DMS 273 treated with DMSO at 0.1 percent for 48 hours (cell line): ENCODE measurements at regions not wholly inside any gene's neighbourhood (a gene's known extent, or its start where the extent isn't known, plus 50 kb on each side); places are given as distances from the start of the nearest gene placed in this dataset.

Experiments used
- DNase-seq: peaks from one replicate; lab custom pipeline; 2025; lab: John Stamatoyannopoulos, UW

GRCh38 chrX:45743906-45744625 is 543.4 kb upstream of the DIPK2B start:
- no peak for DNase-seq

DNA sequence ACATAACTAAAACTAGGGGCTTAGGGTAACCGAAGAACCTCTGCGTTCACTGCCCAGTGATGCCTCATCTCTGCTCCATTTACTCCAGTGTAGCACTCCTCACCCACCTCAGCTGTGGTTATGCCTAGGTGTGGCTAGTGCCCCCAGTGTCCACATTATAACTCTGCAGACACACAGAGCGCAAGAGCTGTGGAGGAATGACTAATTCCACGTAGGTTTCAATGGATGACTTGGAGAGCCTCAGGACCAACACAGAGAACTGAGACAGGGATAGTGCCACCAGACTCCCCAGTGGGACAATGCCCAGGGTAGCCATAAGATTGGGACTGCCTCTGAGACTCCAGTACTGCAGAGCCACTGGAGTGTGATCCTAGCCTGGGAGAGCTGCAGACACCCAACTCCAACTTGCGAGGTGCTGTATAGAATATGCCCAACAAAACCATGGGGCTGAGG is 542.4 kb upstream of the DIPK2B start:
- no peak for DNase-seq

GRCh38 chrX:45740291-45740690 is 539.6 kb upstream of the DIPK2B start:
- no peak for DNase-seq

- no peak for DNase-seq
Measured at GRCh38 chrX:45735571-45735970, 534.9 kb upstream of the DIPK2B start.

DNA sequence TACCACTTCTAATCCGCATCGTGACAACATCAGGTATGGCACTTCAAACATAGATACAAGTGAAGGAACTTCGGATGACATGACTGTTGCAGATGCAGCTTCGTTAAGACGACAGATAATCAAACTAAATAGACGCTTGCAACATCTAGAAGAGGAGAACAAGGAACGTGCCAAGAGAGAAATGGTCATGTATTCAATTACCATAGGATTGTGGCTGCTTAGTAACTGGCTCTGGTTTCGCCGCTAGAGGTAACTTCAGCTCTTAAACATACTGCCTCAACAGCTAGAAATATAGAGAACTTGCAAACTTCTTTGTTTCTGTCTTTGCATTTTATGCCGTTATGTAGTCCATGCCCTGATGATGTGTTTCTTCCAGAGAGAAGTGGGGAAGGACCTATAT is 530.8 kb upstream of the DIPK2B start:
- DNase-seq: no peak

DNA sequence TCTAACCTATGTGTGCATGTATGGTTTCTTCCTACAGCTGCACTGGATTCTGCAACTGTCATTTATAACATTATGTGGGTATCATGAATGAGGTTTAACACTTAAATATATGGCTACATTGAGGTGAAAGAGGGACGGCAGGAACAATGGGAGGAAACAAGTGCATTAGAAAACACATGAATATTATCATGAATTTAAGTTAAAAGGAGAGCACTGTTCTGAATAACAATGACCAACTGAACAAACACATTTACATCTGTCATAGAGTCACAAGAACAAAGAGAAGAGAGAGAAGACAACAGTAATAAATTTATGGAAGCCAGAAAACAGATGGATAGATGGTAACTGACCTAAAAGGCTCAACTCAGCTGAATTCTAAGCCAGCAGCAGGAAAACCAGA is 527.1 kb upstream of the DIPK2B start:
- no peak for DNase-seq

DNA sequence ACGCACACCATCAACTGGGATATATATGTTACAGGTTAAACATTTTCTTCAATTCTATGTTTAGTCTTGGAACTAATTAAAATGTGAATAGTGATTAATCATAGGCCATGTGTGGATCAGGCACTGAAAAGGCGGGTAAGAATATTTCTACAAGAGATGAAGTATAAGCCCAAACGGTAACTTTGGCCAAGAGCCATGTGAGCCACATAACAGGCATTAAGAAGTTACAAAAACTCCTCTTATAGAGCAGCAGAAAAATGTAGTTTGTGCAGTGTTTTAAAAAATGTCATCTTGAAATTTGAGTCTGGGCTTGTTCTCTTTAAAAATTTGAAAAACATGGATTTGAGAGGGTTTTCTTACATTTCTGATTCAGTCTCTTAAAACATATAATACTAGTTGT is 521.8 kb upstream of the DIPK2B start:
- no peak for DNase-seq

DNA sequence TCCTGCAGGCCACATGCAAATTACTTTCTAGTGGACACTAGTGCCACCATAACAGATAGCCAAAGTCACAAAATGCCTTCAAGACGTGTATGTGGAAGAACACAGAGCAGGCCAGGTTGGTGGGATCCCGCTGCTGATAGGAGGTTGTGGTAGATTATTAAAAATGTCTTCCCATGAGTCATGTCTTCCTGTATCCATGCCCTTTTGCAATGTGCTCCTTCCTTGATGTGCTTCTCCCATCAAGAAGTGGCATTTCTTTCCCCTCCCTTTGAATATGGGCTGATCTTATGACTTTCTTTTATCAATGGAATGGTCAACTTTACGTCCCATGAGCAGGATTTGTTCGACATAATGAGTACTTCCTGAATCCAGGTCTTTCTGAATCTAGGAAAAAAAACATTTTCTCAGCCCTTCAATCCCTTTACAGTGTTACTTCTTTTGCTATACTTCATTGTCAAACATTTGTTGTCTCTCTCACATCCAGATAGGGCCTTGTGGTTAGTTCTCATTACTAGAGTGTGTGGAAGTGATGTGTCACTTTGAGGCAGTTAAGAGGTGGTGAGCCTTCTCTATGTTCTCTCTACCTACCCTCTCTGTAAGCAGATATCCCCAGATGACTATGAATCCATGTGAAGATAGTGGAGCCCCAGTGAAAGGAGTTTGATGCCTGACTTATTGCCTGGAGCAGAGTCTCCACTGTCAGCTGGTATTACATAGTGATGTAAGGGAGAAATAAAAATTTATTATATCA is 519.2 kb upstream of the DIPK2B start:
- DNase-seq: no peak

DNA sequence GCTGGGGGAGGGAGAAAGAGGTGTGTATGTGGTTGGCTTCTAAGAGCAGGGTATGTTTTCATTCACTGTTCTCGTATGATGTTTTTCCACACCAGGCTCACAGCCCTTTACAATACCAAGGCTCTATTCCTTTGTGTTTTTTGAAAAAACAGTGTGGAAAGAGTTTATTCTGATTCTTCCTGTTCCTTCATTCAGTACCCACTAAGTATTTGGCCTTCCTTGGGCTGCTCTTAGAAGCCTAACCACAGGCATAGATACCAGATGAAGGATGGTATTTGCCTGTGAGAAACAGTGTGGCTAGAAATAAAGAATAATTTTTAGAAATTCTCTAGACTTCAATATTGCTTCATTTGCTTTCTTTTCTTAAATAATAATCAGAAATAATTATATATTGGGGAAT is 518.0 kb upstream of the DIPK2B start:
- no peak for DNase-seq

GRCh38 chrX:45716750-45717149 is 516.1 kb upstream of the DIPK2B start:
- DNase-seq: no peak

- no peak for DNase-seq
Measured at GRCh38 chrX:45715748-45716147, 515.1 kb upstream of the DIPK2B start.

- no peak for DNase-seq
Measured at GRCh38 chrX:45714866-45715265, 514.2 kb upstream of the DIPK2B start.

DNA sequence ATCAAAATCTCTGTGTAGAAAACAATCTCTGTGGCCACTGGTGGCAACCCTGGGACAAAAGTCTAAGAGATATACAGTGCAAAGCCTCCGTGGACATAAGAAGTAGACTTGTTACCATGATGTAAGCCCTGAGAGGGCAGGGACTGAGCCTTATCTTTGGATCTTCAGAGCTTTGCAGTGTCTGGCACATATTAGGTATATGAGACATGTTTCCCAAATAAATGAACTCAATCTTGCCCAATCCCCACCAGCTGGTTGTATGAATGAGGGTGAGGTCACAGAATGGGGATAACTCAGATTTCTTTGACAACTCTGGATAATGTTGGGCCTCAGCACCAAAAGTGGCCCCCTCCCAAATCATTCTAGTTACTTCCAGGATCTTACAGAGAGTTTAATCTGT is 511.4 kb upstream of the DIPK2B start:
- DNase-seq: no peak

DNA sequence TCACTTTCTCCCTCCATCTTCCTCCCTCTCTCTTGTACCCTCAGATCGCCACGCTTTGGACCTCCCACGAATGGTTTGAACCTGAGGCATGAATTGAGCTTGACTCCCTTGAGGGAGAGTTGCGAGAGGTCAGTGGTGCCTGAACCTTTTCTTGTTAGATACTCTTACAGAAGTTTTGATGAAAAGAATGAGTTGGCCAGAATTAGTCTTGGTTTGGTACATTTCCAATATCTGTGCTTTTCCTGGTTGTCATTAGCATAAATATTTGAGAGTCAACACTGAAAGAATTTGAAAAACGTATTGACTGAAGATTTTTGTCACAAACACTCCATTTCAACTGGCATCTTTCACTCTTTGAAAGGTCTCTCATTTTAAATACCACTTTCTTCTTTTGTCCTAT is 510.6 kb upstream of the DIPK2B start:
- no peak for DNase-seq

DNA sequence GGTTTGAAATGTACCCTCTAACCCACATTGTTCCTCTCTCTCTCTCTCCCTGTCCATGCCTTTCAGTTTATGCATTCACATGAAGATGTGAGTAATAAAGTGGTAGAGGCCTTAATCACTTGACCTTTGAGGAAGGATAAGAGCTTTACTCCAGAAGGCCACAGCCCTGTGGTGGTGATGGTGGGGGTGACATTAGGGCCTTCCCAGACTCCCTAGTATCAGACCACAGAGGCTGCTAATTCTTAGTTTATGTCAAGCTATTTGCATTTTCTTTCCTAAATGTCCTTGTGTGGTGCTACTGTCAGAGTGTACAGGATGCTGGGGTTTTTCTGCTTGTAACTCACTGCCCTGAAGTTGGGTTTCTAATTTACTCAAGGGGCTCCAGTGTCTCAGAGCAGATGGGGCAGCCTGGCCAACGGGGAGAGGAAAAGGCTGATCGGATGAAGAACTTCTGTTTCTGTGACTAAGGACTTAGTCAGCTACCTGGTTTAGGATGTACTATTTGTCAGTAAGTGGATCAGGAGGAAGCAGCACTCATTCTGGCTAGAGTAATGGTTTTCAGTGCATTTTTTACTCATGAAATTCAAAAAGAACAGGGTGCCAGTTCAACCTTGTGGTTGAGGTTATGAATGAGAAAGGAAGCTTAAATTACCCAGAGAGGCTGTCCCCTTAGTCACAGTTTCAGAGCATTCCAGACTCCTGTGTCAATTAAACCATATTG is 509.6 kb upstream of the DIPK2B start:
- no peak for DNase-seq

GRCh38 chrX:45709381-45709780 is 508.7 kb upstream of the DIPK2B start:
- no peak for DNase-seq

GRCh38 chrX:45699158-45699557 is 498.5 kb upstream of the DIPK2B start:
- DNase-seq: no peak

DNA sequence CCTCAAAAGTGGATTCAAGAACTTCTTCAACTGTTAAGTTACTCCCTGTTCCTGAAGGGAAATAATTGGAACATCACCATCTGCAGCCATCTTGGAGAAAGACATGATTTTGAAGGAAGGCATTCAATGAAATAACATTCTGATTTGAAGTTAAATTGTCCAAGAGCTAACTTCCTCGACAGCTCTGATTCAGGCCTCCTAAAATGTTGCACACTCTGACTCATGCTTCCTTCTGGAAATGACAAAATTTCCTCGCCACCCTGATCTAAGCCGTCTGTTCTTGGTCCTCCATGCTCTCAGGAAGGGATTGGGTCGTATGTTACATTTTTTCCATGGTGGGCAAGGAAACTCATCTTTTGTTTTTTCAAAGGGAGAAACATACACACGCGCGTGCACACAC is 496.9 kb upstream of the DIPK2B start:
- DNase-seq: no peak

GRCh38 chrX:45696736-45697135 is 496.1 kb upstream of the DIPK2B start:
- no peak for DNase-seq

DNA sequence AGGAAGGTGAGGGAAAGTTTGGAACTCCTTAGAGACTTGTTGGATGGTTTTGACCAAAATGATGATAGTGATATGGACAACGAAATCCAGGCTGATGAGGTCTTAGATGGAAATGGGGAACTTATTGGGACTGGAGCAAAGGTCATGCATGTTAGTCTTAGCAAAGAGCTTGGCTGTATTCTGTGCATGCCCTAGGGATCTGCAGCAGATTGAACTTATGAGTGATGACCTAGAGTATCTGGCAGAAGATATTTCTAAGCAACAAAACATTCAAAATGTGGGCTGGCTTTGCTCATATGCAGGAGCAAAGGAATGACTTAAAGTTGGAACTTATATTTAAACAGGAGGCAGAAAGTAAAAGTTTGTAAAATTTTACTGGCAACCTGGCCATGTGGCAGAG is 489.3 kb upstream of the DIPK2B start:
- DNase-seq: no peak

DNA sequence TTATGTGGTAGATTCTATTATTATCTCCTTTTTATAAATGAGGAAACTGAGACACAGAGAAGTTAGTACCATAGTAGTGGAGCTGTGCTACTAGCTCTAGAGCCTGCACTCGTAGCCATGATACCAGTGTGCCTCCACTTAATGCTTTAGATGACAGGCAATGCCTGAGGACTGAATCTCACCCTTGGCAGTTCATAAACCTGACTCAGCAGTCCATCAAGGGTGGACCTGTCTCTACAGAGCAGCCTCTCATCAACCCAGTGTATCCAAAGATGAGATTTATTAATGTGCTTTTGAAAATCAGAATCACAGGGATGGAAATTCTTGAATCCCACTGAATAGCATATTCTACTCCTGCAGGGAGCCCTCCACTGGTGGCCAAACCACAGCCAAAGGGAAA is 483.2 kb upstream of the DIPK2B start:
- no peak for DNase-seq

DNA sequence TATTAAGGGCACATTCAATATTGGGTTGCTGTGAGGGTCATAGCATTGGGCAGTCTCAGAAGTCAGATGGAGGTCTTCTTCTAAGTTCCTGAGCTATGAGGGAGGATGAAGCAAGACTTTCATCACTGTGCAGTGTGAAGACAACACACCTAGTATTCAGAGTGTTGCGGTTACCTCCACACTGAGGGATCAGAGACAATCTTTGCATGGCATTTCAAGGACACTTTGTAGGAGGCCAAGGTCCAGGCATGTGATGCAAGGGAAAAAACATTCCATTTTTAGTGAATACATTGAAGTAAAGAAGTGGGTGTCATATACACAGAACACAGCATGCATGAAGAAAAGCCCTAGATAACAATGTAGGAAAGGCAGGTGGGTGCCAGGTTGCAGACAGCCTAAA is 481.2 kb upstream of the DIPK2B start:
- DNase-seq: no peak

DNA sequence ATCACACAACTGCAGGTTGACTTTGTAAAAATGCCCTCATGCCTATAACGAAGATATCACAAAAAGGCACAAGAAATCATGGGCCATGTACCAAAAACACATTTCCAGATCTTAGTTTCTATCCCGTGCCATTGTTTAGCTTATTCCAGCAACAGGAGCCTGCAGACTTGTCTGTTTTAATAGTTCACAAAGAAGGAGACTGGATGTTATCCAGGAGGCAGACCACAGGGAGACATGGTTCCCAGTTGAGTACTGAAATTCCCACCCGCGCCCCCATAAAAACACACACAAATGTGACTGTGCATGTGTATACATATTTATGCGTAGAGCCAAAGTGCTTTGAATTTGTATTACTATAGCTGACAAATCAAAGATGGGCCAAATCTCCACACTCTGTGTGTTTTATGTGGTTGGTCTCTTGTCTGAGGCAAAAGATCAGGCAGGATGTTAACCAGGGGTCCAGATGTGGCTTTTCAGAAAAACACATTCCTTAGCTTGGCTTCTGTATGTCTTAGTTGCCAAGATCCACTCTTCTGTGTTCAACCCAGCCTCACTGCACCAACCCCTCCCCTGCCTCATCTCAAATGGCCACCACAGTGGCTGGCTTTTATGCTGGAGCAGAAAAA is 469.2 kb upstream of the DIPK2B start:
- DNase-seq: no peak
